HCT116 (cell line): ENCODE measurements at regions not wholly inside any gene's neighbourhood (a gene's known extent, or its start where the extent isn't known, plus 50 kb on each side); places are given as distances from the start of the nearest gene placed in this dataset.

Experiments used
- ATAC-seq: fragments of 200-7000 bp; cut with Tn5 transposase; 2 replicates; pipeline ENCODE4 v1.9.1; 2020; ENCODE audit warnings: mild to moderate bottlenecking, moderate library complexity
- BruUV-seq: library from RNA; stranded (reverse); fragments of 400-500 nt; replicated peaks from 2 replicates; lab custom pipeline; 2021; lab: Mats Ljungman, UMichigan
- CTCF ChIA-PET: fragments of 300-600 bp; sonication (Branson Sonifier 250); formaldehyde crosslinking; loops from one replicate; lab custom pipeline; 2021; ENCODE audit warnings: antibody characterized with exemption; lab: Charles Lee
- POLR2A ChIA-PET: fragments of 300-600, 350-600 bp; sonication (Branson Sonifier 250); formaldehyde crosslinking; loops from one replicate; lab custom pipeline; 2021; ENCODE audit warnings: antibody characterized with exemption; lab: Charles Lee
- RAD21 ChIA-PET, 2 experiments: fragments of 300-600 bp; sonication (Branson Sonifier 250); formaldehyde crosslinking; loops; one replicate each; lab custom pipeline; 2023; ENCODE audit warnings: low total read pairs in 2 of 2; ENCODE audit not compliant: uncharacterized antibody in 2 of 2, unreplicated experiment in 2 of 2, low non-redundant PET in 1 of 2; lab: Charles Lee
- DNase-seq: peaks from one replicate; pipeline ENCODE4 v3.0.0-alpha.2; 2010; ENCODE audit warnings: low read depth, low spot score
- H2AFZ ChIP-seq: fragments of 200-600 bp; shearing (Covaris generic), sonication (generic); 2 replicates; pipeline ENCODE4 v1.6.1; 2017; ENCODE audit warnings: low read depth, mixed run types, mixed read lengths, antibody characterized with exemption, low read length; ENCODE audit not compliant: poor library complexity, severe bottlenecking
- H3K27ac ChIP-seq: 2 replicates; pipeline ENCODE4 v1.5.1; 2012; ENCODE audit warnings: low read depth, low read length
- H3K27me3 ChIP-seq: fragments of 200-600 bp; sonication (generic); 2 replicates; pipeline ENCODE4 v1.6.1; 2016; ENCODE audit warnings: mixed run types, low read length, mixed read lengths; ENCODE audit not compliant: insufficient read depth
- H3K36me3 ChIP-seq, 2 experiments: fragments of 200-500 bp in 1 of 2; fragments of 200-600 bp in 1 of 2; sonication (Bioruptor generic) in 1 of 2; sonication (generic) in 1 of 2; 2 replicates each; pipeline versions ENCODE4 v1.5.1 to v1.6.1; 2014 to 2016; ENCODE audit warnings: low read length in 2 of 2, inconsistent platforms in 1 of 2, mixed read lengths in 1 of 2, mixed run types in 1 of 2; ENCODE audit not compliant: insufficient read depth in 2 of 2, control insufficient read depth in 1 of 2
- H3K4me1 ChIP-seq, 2 experiments: fragments of 200-600 bp in 1 of 2; sonication (generic) in 1 of 2; 2 replicates each; pipeline versions ENCODE4 v1.5.1 to v1.6.1; 2012 to 2017; ENCODE audit warnings: low read length in 2 of 2, inconsistent platforms in 1 of 2, mild to moderate bottlenecking in 1 of 2, mixed read lengths in 1 of 2, mixed run types in 1 of 2, moderate library complexity in 1 of 2; ENCODE audit not compliant: insufficient read depth in 2 of 2, control insufficient read depth in 1 of 2
- H3K4me2 ChIP-seq: fragments of 200-600 bp; sonication (generic); 2 replicates; pipeline ENCODE4 v1.6.1; 2017; ENCODE audit warnings: mixed run types, low read length, mixed read lengths
- H3K4me3 ChIP-seq, 2 experiments: fragments of 200-600 bp in 1 of 2; sonication (generic) in 1 of 2; replicated peaks in 1 of 2; 2 replicates each; pipeline ENCODE4 v1.5.1; 2011 to 2016; ENCODE audit warnings: low read length in 2 of 2, control low read depth in 1 of 2, low read depth in 1 of 2, mild to moderate bottlenecking in 1 of 2, mixed read lengths in 1 of 2, mixed run types in 1 of 2
- H3K79me2 ChIP-seq: fragments of 200-600 bp; sonication (generic); 2 replicates; pipeline ENCODE4 v1.6.1; 2017; ENCODE audit warnings: mild to moderate bottlenecking, mixed run types, low read length, moderate library complexity, mixed read lengths; ENCODE audit not compliant: insufficient read depth
- H3K9ac ChIP-seq: fragments of 200-600 bp; sonication (generic); 2 replicates; pipeline ENCODE4 v1.6.1; 2016; ENCODE audit warnings: low read length, mixed read lengths
- H3K9me2 ChIP-seq: fragments of 200-600 bp; sonication (generic), shearing (Covaris generic); 2 replicates; pipeline ENCODE4 v1.6.1; 2017; ENCODE audit warnings: mixed run types, mild to moderate bottlenecking, moderate library complexity; ENCODE audit not compliant: insufficient read depth
- H3K9me3 ChIP-seq, 2 experiments: fragments of 200-500 bp in 1 of 2; fragments of 200-600 bp in 1 of 2; sonication (Bioruptor generic) in 1 of 2; sonication (generic) in 1 of 2; 2 replicates each; pipeline ENCODE4 v1.6.1; 2014 to 2017; ENCODE audit warnings: low read length in 2 of 2, mixed read lengths in 2 of 2, inconsistent platforms in 1 of 2, low read depth in 1 of 2, mild to moderate bottlenecking in 1 of 2, mixed run types in 1 of 2, moderate library complexity in 1 of 2; ENCODE audit not compliant: control insufficient read depth in 1 of 2, insufficient read depth in 1 of 2
- H4K20me1 ChIP-seq: fragments of 200-600 bp; sonication (generic), shearing (Covaris generic); 2 replicates; pipeline ENCODE4 v1.6.1; 2017; ENCODE audit warnings: mixed run types, mild to moderate bottlenecking, moderate library complexity; ENCODE audit not compliant: insufficient read depth
- CBX3 ChIP-seq: IDR thresholded peaks from 2 replicates; pipeline ENCODE4 v1.6.1; 2012; ENCODE audit warnings: low read depth
- CEBPB ChIP-seq: IDR thresholded peaks from 2 replicates; pipeline ENCODE4 v1.6.1; 2012; ENCODE audit warnings: low read depth
- CTCF ChIP-seq, 3 experiments: fragments of 200-600 bp in 1 of 3; sonication (generic) in 1 of 3; IDR thresholded peaks in 2 of 3; conservative IDR thresholded peaks in 1 of 3; 2 replicates each; pipeline ENCODE4 v1.5.1; 2012 to 2017; ENCODE audit warnings: low read depth in 2 of 3, low read length in 2 of 3, antibody characterized with exemption in 1 of 3, borderline replicate concordance in 1 of 3, control low read depth in 1 of 3, mild to moderate bottlenecking in 1 of 3, mixed read lengths in 1 of 3, mixed run types in 1 of 3, moderate library complexity in 1 of 3; ENCODE audit not compliant: insufficient read depth in 1 of 3
- EZH2phosphoT487 ChIP-seq: fragments of 200-600 bp; IDR thresholded peaks from 2 replicates; pipeline ENCODE4 v1.6.1; 2018; ENCODE audit warnings: antibody characterized with exemption, borderline replicate concordance
- JUND ChIP-seq: IDR thresholded peaks from 2 replicates; pipeline ENCODE4 v1.6.1; 2012
- POLR2AphosphoS5 ChIP-seq: IDR thresholded peaks from 2 replicates; pipeline ENCODE4 v1.6.1; 2011; ENCODE audit warnings: mild to moderate bottlenecking, low read depth, low read length, moderate library complexity
- SIN3A ChIP-seq: IDR thresholded peaks from 2 replicates; pipeline ENCODE4 v1.6.1; 2012; ENCODE audit warnings: low read depth
- SP1 ChIP-seq: IDR thresholded peaks from 2 replicates; pipeline ENCODE4 v1.6.1; 2012; ENCODE audit warnings: low read depth
- YY1 ChIP-seq: IDR thresholded peaks from 2 replicates; pipeline ENCODE4 v1.6.1; 2011; ENCODE audit warnings: low read length, low read depth, moderate library complexity, mild to moderate bottlenecking; ENCODE audit not compliant: insufficient replicate concordance; ENCODE audit errors: extremely low read depth
- ZNF274 ChIP-seq: fragments of 200-500 bp; sonication (Bioruptor generic); IDR thresholded peaks from 2 replicates; pipeline ENCODE4 v1.6.1; 2014; ENCODE audit warnings: mild to moderate bottlenecking, low read depth, low read length, inconsistent platforms
- intact Hi-C: fragments of 100-400 bp; cut with micrococcal nuclease; formaldehyde crosslinking; loops from 2 replicates; pipeline ENCODE4 v1.10.0; 2022
- TF ChIP-seq, protein P1 (sequence below): IDR thresholded peaks from 2 replicates; pipeline ENCODE4 v1.6.1; 2012
- TF ChIP-seq, protein P2 (sequence below): IDR thresholded peaks from 2 replicates; pipeline ENCODE4 v1.6.1; 2011; ENCODE audit warnings: mild to moderate bottlenecking, low read length, moderate library complexity; ENCODE audit not compliant: insufficient replicate concordance; ENCODE audit errors: extremely low read depth
- TF ChIP-seq, protein P3 (sequence below): IDR thresholded peaks from 2 replicates; pipeline ENCODE4 v1.6.1; 2012; ENCODE audit warnings: low read depth

- Histone ChIP-seq H3K4me3 (no peak overlapping the region), H3K4me1 (no peaks in the 10 kb centered on the region), H3K36me3 (no peaks in the 10 kb centered on the region), H3K9me3 (no peaks in the 10 kb centered on the region), H3K79me2 (no peaks in the 10 kb centered on the region), H3K9me2 (no peaks in the 10 kb centered on the region), H3K27ac (no peak overlapping the region), H3K27me3 (no peaks in the 10 kb centered on the region), H3K4me2 (no peak overlapping the region), H2AFZ (no peak overlapping the region), H4K20me1 (no peaks in the 10 kb centered on the region), H3K9ac (no peak overlapping the region)
- POLR2A ChIA-PET: no interaction called here
- ATAC-seq (no peak), DNase-seq (no peak)
- RAD21 ChIA-PET: no interaction called here
- no TSS peak for BruUV-seq
- intact Hi-C loops: no loop called here
- TF ChIP-seq, protein P1, sequence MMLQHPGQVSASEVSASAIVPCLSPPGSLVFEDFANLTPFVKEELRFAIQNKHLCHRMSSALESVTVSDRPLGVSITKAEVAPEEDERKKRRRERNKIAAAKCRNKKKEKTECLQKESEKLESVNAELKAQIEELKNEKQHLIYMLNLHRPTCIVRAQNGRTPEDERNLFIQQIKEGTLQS: no peak
- TF ChIP-seq, protein P2, sequence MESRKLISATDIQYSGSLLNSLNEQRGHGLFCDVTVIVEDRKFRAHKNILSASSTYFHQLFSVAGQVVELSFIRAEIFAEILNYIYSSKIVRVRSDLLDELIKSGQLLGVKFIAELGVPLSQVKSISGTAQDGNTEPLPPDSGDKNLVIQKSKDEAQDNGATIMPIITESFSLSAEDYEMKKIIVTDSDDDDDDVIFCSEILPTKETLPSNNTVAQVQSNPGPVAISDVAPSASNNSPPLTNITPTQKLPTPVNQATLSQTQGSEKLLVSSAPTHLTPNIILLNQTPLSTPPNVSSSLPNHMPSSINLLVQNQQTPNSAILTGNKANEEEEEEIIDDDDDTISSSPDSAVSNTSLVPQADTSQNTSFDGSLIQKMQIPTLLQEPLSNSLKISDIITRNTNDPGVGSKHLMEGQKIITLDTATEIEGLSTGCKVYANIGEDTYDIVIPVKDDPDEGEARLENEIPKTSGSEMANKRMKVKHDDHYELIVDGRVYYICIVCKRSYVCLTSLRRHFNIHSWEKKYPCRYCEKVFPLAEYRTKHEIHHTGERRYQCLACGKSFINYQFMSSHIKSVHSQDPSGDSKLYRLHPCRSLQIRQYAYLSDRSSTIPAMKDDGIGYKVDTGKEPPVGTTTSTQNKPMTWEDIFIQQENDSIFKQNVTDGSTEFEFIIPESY: no peak
- no peak for TF ChIP-seq CBX3
- TF ChIP-seq JUND: no peak
- no peak for TF ChIP-seq SP1
- TF ChIP-seq CTCF (IDR thresholded peaks at IDR 0.05 in 2 of 3, conservative IDR thresholded peaks at IDR 0.05 in 1 of 3; ENCODE audit: borderline replicate concordance in 1 of 3, insufficient read depth in 1 of 3, low read depth in 2 of 3, low read length in 2 of 3): no peak
- TF ChIP-seq SIN3A: no peak
- no peak for TF ChIP-seq ZNF274
- no peak for TF ChIP-seq YY1
- no peak for TF ChIP-seq EZH2phosphoT487
- TF ChIP-seq, protein P3, sequence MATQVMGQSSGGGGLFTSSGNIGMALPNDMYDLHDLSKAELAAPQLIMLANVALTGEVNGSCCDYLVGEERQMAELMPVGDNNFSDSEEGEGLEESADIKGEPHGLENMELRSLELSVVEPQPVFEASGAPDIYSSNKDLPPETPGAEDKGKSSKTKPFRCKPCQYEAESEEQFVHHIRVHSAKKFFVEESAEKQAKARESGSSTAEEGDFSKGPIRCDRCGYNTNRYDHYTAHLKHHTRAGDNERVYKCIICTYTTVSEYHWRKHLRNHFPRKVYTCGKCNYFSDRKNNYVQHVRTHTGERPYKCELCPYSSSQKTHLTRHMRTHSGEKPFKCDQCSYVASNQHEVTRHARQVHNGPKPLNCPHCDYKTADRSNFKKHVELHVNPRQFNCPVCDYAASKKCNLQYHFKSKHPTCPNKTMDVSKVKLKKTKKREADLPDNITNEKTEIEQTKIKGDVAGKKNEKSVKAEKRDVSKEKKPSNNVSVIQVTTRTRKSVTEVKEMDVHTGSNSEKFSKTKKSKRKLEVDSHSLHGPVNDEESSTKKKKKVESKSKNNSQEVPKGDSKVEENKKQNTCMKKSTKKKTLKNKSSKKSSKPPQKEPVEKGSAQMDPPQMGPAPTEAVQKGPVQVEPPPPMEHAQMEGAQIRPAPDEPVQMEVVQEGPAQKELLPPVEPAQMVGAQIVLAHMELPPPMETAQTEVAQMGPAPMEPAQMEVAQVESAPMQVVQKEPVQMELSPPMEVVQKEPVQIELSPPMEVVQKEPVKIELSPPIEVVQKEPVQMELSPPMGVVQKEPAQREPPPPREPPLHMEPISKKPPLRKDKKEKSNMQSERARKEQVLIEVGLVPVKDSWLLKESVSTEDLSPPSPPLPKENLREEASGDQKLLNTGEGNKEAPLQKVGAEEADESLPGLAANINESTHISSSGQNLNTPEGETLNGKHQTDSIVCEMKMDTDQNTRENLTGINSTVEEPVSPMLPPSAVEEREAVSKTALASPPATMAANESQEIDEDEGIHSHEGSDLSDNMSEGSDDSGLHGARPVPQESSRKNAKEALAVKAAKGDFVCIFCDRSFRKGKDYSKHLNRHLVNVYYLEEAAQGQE: no peak
- no peak for TF ChIP-seq CEBPB
- TF ChIP-seq POLR2AphosphoS5: no peak
- CTCF ChIA-PET: no interaction called here
Measured at GRCh38 chr7:156519070-156519469, 121.5 kb upstream of the RNF32 start.
